ENCODE measurements at regions not wholly inside any gene's neighbourhood (a gene's known extent, or its start where the extent isn't known, plus 50 kb on each side); places are given as distances from the start of the nearest gene placed in this dataset.

DNA sequence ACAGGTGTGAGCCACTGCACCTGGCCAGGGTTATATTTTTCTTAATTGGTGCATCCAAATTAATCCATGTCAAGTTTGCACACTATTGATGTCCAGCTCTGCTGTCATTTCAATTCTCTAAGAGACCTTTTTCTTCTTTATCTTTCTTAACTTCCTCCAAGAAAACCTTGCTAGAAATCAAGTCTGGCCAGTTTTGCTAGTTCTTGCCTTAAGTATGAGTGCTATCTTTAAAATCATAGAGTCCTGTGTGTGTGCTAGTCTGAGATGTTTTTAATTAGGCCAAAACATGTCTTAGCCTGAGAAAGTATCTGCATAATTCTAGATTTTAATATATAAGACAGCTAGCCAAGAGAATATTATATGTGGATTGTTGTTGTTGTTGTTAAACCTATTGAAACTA is 56.2 kb upstream of the SLC39A10 start:
- TF ChIP-seq, protein P1, sequence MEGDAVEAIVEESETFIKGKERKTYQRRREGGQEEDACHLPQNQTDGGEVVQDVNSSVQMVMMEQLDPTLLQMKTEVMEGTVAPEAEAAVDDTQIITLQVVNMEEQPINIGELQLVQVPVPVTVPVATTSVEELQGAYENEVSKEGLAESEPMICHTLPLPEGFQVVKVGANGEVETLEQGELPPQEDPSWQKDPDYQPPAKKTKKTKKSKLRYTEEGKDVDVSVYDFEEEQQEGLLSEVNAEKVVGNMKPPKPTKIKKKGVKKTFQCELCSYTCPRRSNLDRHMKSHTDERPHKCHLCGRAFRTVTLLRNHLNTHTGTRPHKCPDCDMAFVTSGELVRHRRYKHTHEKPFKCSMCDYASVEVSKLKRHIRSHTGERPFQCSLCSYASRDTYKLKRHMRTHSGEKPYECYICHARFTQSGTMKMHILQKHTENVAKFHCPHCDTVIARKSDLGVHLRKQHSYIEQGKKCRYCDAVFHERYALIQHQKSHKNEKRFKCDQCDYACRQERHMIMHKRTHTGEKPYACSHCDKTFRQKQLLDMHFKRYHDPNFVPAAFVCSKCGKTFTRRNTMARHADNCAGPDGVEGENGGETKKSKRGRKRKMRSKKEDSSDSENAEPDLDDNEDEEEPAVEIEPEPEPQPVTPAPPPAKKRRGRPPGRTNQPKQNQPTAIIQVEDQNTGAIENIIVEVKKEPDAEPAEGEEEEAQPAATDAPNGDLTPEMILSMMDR (conservative IDR thresholded peaks at IDR 0.05; ENCODE audit: low read length): no peak
- TF ChIP-seq EZH2phosphoT487 (IDR thresholded peaks at IDR 0.05; ENCODE audit: borderline replicate concordance, low read depth, low read length): no peak
